ENCODE measurements at regions not wholly inside any gene's neighbourhood (a gene's known extent, or its start where the extent isn't known, plus 50 kb on each side); places are given as distances from the start of the nearest gene placed in this dataset.
A peak's percentile ranks its signal among the peaks of the same experiment; 100 is the strongest.

DNA sequence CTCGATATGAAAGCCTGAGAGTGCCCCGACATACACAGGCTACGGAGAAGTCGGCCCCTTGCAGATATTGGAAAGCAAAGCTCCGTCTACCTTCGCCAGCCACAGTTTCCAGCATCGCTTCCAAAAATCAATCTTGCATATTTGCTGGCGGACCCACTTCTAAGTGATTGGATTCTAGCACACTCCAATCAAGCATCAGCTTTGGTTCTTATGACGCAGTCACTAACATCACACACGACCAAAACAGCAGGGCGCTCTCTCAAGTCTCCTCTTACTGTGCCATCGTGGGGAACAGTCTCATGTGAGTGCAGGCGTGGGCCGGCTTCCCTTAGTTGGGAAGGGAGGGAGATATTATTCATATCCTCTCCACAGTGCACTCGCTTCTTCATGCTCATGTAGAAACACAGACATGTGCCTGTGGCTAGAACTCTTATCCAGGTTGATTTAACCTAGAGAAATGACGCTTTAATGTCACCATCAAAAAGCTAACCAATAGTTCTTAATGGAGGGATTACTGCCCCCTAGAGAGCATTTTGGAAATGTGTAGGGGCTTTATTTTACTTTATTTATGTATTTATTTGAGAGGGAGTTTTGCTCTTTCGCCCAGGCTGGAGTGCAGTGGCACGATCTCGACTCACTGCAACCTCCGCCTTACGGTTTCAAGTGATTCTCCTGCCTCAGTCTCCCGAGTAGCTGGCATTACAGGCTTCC is 229.8 kb downstream of the SOD2 start:
- TF ChIP-seq, protein P1, sequence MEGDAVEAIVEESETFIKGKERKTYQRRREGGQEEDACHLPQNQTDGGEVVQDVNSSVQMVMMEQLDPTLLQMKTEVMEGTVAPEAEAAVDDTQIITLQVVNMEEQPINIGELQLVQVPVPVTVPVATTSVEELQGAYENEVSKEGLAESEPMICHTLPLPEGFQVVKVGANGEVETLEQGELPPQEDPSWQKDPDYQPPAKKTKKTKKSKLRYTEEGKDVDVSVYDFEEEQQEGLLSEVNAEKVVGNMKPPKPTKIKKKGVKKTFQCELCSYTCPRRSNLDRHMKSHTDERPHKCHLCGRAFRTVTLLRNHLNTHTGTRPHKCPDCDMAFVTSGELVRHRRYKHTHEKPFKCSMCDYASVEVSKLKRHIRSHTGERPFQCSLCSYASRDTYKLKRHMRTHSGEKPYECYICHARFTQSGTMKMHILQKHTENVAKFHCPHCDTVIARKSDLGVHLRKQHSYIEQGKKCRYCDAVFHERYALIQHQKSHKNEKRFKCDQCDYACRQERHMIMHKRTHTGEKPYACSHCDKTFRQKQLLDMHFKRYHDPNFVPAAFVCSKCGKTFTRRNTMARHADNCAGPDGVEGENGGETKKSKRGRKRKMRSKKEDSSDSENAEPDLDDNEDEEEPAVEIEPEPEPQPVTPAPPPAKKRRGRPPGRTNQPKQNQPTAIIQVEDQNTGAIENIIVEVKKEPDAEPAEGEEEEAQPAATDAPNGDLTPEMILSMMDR (IDR thresholded peaks at IDR 0.05 in 8 of 11, conservative IDR thresholded peaks at IDR 0.05 in 3 of 11), result peak in 4 of 11 experiments; percentile 5 to 24 (median 12)
- no peak for TF ChIP-seq POLR2AphosphoS5 (IDR thresholded peaks at IDR 0.05)
- TF ChIP-seq POLR2A (IDR thresholded peaks at IDR 0.05), result no peak

Data from spleen (tissue), 7 donors.